BLaER1 (cell line): ENCODE measurements at regions not wholly inside any gene's neighbourhood (a gene's known extent, or its start where the extent isn't known, plus 50 kb on each side); places are given as distances from the start of the nearest gene placed in this dataset.

ENCODE experiments used
- H3K27ac ChIP-seq: shearing (Covaris generic); formaldehyde crosslinking; 2 replicates; pipeline ENCODE4 v1.8.1; 2022
- H3K27me3 ChIP-seq: shearing (Covaris generic); formaldehyde crosslinking; 2 replicates; pipeline ENCODE4 v1.8.1; 2022
- H3K36me3 ChIP-seq: shearing (Covaris generic); formaldehyde crosslinking; 2 replicates; pipeline ENCODE4 v1.8.1; 2022
- H3K4me1 ChIP-seq: shearing (Covaris generic); formaldehyde crosslinking; 2 replicates; pipeline ENCODE4 v1.8.1; 2022
- H3K4me2 ChIP-seq: shearing (Covaris generic); formaldehyde crosslinking; 2 replicates; pipeline ENCODE4 v1.8.1; 2022
- H3K4me3 ChIP-seq: shearing (Covaris generic); formaldehyde crosslinking; 2 replicates; pipeline ENCODE4 v1.8.1; 2022
- H3K9ac ChIP-seq: shearing (Covaris generic); formaldehyde crosslinking; 2 replicates; pipeline ENCODE4 v1.8.1; 2022
- H3K9me3 ChIP-seq: shearing (Covaris generic); formaldehyde crosslinking; 2 replicates; pipeline ENCODE4 v1.8.1; 2022
- H4K20me1 ChIP-seq: shearing (Covaris generic); formaldehyde crosslinking; 2 replicates; pipeline ENCODE4 v1.8.1; 2022
- Cebpa-rat ChIP-seq: shearing (Covaris generic); IDR thresholded peaks from 2 replicates; pipeline ENCODE4 v1.8.1; 2022

GRCh38 chr15:66625531-66625930 lies 59.7 kb upstream of the LCTL start:
- Histone ChIP-seq H4K20me1 (no peaks in the 10 kb centered on the region), H3K36me3 (no peaks in the 10 kb centered on the region), H3K27me3 (peaks cover 34% of the 10 kb centered on the region), H3K4me1 (no peaks in the 10 kb centered on the region), H3K4me3 (no peak overlapping the region), H3K9ac (no peak overlapping the region), H3K27ac (no peak overlapping the region), H3K9me3 (no peaks in the 10 kb centered on the region), H3K4me2 (no peak overlapping the region)
- TF ChIP-seq Cebpa-rat: no peak

GRCh38 chr15:66625974-66626373 lies 60.2 kb upstream of the LCTL start:
- Histone ChIP-seq H3K4me3 (no peak overlapping the region), H3K4me1 (no peaks in the 10 kb centered on the region), H3K9ac (no peak overlapping the region), H3K27me3 (peaks cover 30% of the 10 kb centered on the region), H3K27ac (no peak overlapping the region), H3K9me3 (no peaks in the 10 kb centered on the region), H3K4me2 (no peak overlapping the region), H4K20me1 (no peaks in the 10 kb centered on the region), H3K36me3 (no peaks in the 10 kb centered on the region)
- no peak for TF ChIP-seq Cebpa-rat

- H3K36me3 ChIP-seq: no peaks in the 10 kb centered on the region
- H3K4me1 ChIP-seq: peaks cover 13% of the 10 kb centered on the region
- no peak overlapping the region for H3K4me2 ChIP-seq
- H4K20me1 ChIP-seq: no peaks in the 10 kb centered on the region
- H3K4me3 ChIP-seq: no peak overlapping the region
- H3K9me3 ChIP-seq: no peaks in the 10 kb centered on the region
- no peaks in the 10 kb centered on the region for H3K27me3 ChIP-seq
- TF ChIP-seq Cebpa-rat: no peak
- no peak overlapping the region for H3K9ac ChIP-seq
- H3K27ac ChIP-seq: no peak overlapping the region
These were observed 63.4 kb upstream of the LCTL start for GRCh38 chr15:66628976-66629723.

GRCh38 chr15:66629817-66630576 lies 64.2 kb upstream of the LCTL start:
- H4K20me1 ChIP-seq: no peaks in the 10 kb centered on the region
- H3K9me3 ChIP-seq: no peaks in the 10 kb centered on the region
- no peak for TF ChIP-seq Cebpa-rat
- no peak overlapping the region for H3K4me3 ChIP-seq
- H3K4me2 ChIP-seq: no peak overlapping the region
- peaks cover 13% of the 10 kb centered on the region for H3K4me1 ChIP-seq
- H3K27ac ChIP-seq: no peak overlapping the region
- H3K36me3 ChIP-seq: no peaks in the 10 kb centered on the region
- no peaks in the 10 kb centered on the region for H3K27me3 ChIP-seq
- no peak overlapping the region for H3K9ac ChIP-seq

- H3K27me3 ChIP-seq: no peaks in the 10 kb centered on the region
- no peak overlapping the region for H3K9ac ChIP-seq
- no peak for TF ChIP-seq Cebpa-rat
- no peaks in the 10 kb centered on the region for H3K9me3 ChIP-seq
- H3K4me3 ChIP-seq: no peak overlapping the region
- H3K27ac ChIP-seq: no peak overlapping the region
- no peaks in the 10 kb centered on the region for H3K36me3 ChIP-seq
- H3K4me2 ChIP-seq: no peak overlapping the region
- H3K4me1 ChIP-seq: peaks cover 13% of the 10 kb centered on the region
- no peaks in the 10 kb centered on the region for H4K20me1 ChIP-seq
These were observed 65.1 kb upstream of the LCTL start for GRCh38 chr15:66630801-66631351.

- Histone ChIP-seq H4K20me1 (no peaks in the 10 kb centered on the region), H3K9me3 (no peaks in the 10 kb centered on the region), H3K36me3 (no peaks in the 10 kb centered on the region), H3K9ac (0 out of 2 replicates have a peak overlapping the region, but pooled peaks have one; percentile 34), H3K27ac (peak overlapping the region; percentile 55), H3K4me2 (peak overlapping the region; percentile 72), H3K27me3 (no peaks in the 10 kb centered on the region), H3K4me1 (peaks cover 13% of the 10 kb centered on the region), H3K4me3 (no peak overlapping the region)
- no peak for TF ChIP-seq Cebpa-rat
These were observed 65.9 kb upstream of the LCTL start for GRCh38 chr15:66631616-66632263.

GRCh38 chr15:66633041-66633937 lies 67.5 kb upstream of the LCTL start:
- no peak for TF ChIP-seq Cebpa-rat
- no peaks in the 10 kb centered on the region for H4K20me1 ChIP-seq

GRCh38 chr15:66633938-66634250 lies 68.1 kb upstream of the LCTL start:
- no peak overlapping the region for H3K27ac ChIP-seq
- H3K9ac ChIP-seq: no peak overlapping the region
- no peaks in the 10 kb centered on the region for H3K36me3 ChIP-seq
- TF ChIP-seq Cebpa-rat: no peak
- H3K4me3 ChIP-seq: no peak overlapping the region
- H4K20me1 ChIP-seq: no peaks in the 10 kb centered on the region
- H3K9me3 ChIP-seq: no peaks in the 10 kb centered on the region
- no peak overlapping the region for H3K4me2 ChIP-seq
- no peaks in the 10 kb centered on the region for H3K27me3 ChIP-seq
- H3K4me1 ChIP-seq: peaks cover 26% of the 10 kb centered on the region

More at GRCh38 chr15:66633041-66633937, 67.5 kb upstream of the LCTL start:
- peaks cover 20% of the 10 kb centered on the region for H3K4me1 ChIP-seq
- H3K4me3 ChIP-seq: no peak overlapping the region
- no peaks in the 10 kb centered on the region for H3K9me3 ChIP-seq
- no peaks in the 10 kb centered on the region for H3K36me3 ChIP-seq
- no peaks in the 10 kb centered on the region for H3K27me3 ChIP-seq
- no peak overlapping the region for H3K9ac ChIP-seq
- no peak overlapping the region for H3K4me2 ChIP-seq
- no peak overlapping the region for H3K27ac ChIP-seq

GRCh38 chr15:66634540-66634939 lies 67.5 kb upstream of the SMAD6 start:
- H3K9me3 ChIP-seq: no peaks in the 10 kb centered on the region

More at GRCh38 chr15:66634540-66634939, 67.5 kb upstream of the SMAD6 start:
- no peak for TF ChIP-seq Cebpa-rat
- Histone ChIP-seq H3K4me1 (peaks cover 32% of the 10 kb centered on the region), H3K4me2 (no peak overlapping the region), H3K9ac (no peak overlapping the region), H3K27me3 (no peaks in the 10 kb centered on the region), H3K36me3 (no peaks in the 10 kb centered on the region), H3K27ac (no peak overlapping the region), H3K4me3 (no peak overlapping the region), H4K20me1 (no peaks in the 10 kb centered on the region)
